ENCODE measurements at regions not wholly inside any gene's neighbourhood (a gene's known extent, or its start where the extent isn't known, plus 50 kb on each side); places are given as distances from the start of the nearest gene placed in this dataset.

DNA sequence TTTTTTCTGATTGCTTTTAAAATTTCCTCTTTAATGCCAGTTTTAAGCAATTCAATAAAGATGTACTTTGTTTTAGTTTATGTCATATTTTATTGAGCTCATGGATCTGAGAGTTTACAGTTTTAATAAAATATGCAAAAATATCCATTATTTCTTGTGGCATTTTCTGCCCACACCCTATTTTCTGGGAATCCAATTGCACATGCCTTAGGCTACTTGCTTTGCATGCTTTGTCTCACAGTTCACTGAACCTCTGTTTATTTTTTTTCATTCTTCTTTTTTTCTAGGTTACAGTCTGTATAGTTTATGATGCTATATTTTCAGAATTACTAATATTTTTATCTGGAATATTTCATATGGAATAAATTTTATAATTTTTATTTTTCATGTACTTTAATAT lies 1258.0 kb downstream of the FSCB start:
- TF ChIP-seq MXI1 (IDR thresholded peaks at IDR 0.05; ENCODE audit: borderline replicate concordance, low read depth, low read length): no peak
- TF ChIP-seq, protein P1, sequence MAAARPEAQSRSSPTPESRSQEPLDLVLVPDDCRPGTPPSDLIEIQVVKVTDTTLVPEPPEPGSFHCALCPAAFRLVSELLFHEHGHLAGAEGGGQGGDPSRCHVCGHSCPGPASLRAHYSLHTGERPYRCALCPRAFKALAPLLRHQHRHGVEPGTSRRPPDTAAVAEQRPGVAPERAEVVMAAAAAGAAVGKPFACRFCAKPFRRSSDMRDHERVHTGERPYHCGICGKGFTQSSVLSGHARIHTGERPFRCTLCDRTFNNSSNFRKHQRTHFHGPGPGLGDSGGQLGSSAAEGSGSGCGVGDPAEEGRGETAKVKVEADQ (CRISPR knock-in tag; IDR thresholded peaks at IDR 0.05; ENCODE audit: borderline replicate concordance): no peak
- TF ChIP-seq, protein P2, sequence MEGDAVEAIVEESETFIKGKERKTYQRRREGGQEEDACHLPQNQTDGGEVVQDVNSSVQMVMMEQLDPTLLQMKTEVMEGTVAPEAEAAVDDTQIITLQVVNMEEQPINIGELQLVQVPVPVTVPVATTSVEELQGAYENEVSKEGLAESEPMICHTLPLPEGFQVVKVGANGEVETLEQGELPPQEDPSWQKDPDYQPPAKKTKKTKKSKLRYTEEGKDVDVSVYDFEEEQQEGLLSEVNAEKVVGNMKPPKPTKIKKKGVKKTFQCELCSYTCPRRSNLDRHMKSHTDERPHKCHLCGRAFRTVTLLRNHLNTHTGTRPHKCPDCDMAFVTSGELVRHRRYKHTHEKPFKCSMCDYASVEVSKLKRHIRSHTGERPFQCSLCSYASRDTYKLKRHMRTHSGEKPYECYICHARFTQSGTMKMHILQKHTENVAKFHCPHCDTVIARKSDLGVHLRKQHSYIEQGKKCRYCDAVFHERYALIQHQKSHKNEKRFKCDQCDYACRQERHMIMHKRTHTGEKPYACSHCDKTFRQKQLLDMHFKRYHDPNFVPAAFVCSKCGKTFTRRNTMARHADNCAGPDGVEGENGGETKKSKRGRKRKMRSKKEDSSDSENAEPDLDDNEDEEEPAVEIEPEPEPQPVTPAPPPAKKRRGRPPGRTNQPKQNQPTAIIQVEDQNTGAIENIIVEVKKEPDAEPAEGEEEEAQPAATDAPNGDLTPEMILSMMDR (CRISPR knock-in tag; IDR thresholded peaks at IDR 0.05): no peak
- no peak for TF ChIP-seq ZNF850 (CRISPR knock-in tag; conservative IDR thresholded peaks at IDR 0.05)
- no peak for TF ChIP-seq PAF1 (CRISPR knock-in tag; IDR thresholded peaks at IDR 0.05)
- TF ChIP-seq, protein P3, sequence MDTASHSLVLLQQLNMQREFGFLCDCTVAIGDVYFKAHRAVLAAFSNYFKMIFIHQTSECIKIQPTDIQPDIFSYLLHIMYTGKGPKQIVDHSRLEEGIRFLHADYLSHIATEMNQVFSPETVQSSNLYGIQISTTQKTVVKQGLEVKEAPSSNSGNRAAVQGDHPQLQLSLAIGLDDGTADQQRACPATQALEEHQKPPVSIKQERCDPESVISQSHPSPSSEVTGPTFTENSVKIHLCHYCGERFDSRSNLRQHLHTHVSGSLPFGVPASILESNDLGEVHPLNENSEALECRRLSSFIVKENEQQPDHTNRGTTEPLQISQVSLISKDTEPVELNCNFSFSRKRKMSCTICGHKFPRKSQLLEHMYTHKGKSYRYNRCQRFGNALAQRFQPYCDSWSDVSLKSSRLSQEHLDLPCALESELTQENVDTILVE (CRISPR knock-in tag; IDR thresholded peaks at IDR 0.05): no peak
- TF ChIP-seq, protein P4, sequence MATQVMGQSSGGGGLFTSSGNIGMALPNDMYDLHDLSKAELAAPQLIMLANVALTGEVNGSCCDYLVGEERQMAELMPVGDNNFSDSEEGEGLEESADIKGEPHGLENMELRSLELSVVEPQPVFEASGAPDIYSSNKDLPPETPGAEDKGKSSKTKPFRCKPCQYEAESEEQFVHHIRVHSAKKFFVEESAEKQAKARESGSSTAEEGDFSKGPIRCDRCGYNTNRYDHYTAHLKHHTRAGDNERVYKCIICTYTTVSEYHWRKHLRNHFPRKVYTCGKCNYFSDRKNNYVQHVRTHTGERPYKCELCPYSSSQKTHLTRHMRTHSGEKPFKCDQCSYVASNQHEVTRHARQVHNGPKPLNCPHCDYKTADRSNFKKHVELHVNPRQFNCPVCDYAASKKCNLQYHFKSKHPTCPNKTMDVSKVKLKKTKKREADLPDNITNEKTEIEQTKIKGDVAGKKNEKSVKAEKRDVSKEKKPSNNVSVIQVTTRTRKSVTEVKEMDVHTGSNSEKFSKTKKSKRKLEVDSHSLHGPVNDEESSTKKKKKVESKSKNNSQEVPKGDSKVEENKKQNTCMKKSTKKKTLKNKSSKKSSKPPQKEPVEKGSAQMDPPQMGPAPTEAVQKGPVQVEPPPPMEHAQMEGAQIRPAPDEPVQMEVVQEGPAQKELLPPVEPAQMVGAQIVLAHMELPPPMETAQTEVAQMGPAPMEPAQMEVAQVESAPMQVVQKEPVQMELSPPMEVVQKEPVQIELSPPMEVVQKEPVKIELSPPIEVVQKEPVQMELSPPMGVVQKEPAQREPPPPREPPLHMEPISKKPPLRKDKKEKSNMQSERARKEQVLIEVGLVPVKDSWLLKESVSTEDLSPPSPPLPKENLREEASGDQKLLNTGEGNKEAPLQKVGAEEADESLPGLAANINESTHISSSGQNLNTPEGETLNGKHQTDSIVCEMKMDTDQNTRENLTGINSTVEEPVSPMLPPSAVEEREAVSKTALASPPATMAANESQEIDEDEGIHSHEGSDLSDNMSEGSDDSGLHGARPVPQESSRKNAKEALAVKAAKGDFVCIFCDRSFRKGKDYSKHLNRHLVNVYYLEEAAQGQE (IDR thresholded peaks at IDR 0.05; ENCODE audit: borderline replicate concordance in 1 of 2, low read depth in 1 of 2, low read length in 2 of 2): no peak
- TF ChIP-seq ZZZ3 (CRISPR knock-in tag; IDR thresholded peaks at IDR 0.05; ENCODE audit: borderline replicate concordance): no peak
- TF ChIP-seq ZNF124 (CRISPR knock-in tag; IDR thresholded peaks at IDR 0.05): no peak
- TF ChIP-seq EP300 (IDR thresholded peaks at IDR 0.05; ENCODE audit: low read depth in 2 of 2, low read length in 2 of 2): no peak
- no peak for TF ChIP-seq EP300 (CRISPR knock-in tag; IDR thresholded peaks at IDR 0.05; ENCODE audit: borderline replicate concordance)
- no peak for TF ChIP-seq ZNF563 (CRISPR knock-in tag; IDR thresholded peaks at IDR 0.05)
- no peak for TF ChIP-seq ELF3 (CRISPR knock-in tag; IDR thresholded peaks at IDR 0.05)
